Stimulated activated CD4-positive, alpha-beta T cell treated with anti-CD3 and anti-CD28 coated beads, Interleukin-12 subunit alpha, Interleukin-12 subunit beta, amount 100 ng/mL, for 48 hours (primary cell): ENCODE measurements at regions not wholly inside any gene's neighbourhood (a gene's known extent, or its start where the extent isn't known, plus 50 kb on each side); places are given as distances from the start of the nearest gene placed in this dataset.
"Not testable (repeated sequence)": the region's sequence is repeated elsewhere in the genome, so short reads cannot be mapped to it uniquely, and the experiment has no call there.

Source experiments
- DNase-seq, 3 donors: peaks; one replicate each; pipeline ENCODE4 v3.0.0-alpha.2; 2020; ENCODE audit warnings: low read depth in 2 of 3, low spot score in 1 of 3

DNA sequence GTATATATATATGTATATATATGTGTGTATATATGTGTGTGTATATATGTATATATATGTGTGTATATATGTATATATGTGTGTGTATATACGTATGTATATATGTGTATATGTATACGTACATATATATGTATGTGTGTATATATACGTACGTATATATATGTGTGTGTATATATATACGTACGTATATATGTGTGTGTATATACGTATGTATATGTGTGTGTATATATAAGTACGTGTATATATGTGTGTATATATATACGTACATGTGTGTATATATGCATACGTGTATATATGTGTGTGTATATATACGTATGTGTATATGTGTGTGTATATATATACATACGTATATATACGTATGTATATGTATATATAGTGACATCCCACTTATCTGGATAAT is 154.4 kb downstream of the CDRT15L2 start:
- no peak for DNase-seq

DNA sequence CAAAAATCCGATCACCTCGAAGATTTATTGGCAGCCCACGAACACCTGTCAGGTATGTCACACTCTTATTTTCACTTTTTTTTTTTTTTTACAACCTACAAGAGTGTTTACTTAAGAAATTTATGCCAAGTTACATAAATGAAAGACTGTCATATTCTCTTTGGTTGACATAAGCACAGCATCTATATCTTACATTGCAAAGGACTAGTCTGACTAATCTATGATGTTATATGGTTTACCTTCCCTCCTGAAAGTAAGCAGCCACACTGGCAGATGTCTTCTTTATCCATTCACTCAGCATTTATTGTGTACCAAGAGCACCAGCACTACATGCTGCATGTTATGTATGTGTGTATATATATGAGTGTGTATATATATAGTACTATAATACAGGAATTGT is 156.3 kb downstream of the CDRT15L2 start:
- DNase-seq, result no peak

DNA sequence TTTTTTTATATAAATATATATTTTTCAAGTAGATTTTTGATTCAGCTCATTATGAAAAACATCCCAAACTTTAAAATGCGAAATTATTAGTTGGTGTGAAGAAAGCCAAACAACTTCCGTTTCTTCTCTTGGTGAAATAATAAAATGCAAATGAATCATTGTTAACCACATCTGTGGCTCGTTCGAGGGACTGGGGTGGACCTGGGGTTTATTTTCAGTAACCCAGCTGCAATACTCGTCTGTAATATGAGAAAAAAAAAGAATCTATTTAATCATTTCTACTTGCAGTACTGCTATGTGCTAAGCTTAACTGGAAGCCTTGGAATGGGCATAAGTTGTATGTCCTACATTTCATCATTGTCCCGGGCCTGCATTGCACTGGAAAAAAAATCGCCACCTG is 158.1 kb downstream of the CDRT15L2 start:
- not testable (repeated sequence) for DNase-seq

DNA sequence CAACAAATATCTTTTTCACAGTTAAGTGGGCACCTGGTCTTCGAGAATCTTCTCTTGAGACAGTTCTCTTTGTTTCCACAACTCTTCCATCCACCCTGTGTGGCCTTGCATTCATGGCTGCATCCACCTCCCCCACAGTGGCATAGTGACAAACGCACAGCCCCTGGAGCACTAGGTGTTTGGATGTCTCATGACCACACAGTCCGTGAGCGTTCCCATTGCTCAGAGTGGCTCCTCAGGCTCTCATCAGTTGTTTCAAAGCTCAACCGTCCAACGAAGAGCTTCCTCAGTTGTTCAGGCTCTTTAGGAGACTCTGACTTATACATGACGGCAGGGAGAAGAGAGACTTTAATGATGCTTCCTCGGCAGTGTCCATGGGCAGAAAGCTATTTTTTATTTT is 191.6 kb downstream of the CDRT15L2 start:
- no peak for DNase-seq

DNA sequence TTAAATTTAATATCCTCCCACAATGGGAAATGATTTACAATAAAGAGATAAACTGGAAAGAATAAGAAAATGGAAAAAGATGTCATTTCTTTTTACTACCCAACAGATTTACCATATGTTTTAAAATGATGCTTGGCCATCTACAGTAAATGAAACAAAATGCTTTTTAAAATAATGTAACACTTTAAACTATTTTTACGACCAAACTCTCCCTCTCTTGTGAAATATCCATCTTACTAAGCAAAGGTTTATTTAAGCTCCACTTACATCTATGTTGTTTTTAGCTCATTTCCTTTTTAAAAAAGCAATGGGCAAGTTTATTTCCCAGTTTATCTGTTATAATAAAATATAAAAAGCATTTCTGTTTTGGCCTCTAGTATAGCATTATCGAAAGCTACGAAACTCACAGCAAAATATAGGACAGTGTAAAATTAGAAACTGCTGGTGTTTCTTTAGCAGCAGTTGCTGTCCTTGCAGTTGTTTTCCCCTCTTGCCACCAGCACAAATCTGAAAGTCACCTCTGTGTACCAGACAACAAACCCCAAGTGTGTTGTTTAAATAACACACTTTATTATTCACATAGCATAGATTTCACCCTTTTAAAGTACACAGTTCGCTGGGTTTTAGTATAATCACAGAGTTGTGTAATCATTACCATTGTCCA is 195.1 kb downstream of the CDRT15L2 start:
- DNase-seq, result no peak

DNA sequence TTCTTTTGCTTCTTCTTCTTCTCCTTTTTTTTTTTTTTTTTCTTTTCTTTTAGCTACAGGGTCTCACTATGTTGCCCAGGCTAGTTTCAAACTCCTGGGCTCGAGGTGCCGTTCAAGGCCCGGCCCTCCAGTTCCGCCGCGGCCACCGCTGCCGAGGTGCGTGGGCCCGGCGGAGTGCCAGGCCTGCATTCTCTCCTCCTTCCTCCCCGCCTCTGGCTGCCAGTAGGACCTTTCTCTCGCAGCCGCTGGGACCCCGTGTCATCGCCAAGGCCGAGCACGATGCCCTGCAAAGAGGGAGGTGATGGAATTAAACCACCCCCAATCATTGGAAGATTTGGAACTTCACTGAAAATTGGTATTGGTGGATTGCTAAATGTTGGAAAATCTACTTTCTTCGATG is 195.8 kb downstream of the CDRT15L2 start:
- no peak for DNase-seq

DNA sequence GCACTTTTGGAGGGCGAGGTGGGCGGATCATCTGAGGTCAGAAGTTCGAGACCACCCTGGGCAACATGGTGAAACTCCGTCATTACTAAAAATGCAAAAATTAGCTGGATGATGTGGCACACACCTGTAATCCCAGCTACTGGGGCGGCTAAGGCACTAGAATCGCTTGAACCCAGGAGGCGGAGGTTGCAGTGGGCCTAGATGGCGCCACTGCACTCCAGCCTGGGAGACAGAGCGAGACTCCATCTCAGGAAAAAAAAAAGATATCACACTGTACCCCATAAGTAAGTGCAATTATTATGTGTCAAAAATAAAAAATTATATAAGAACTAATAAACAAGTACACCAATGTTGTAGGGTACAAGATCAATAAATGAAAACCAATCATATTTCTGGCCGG is 200.0 kb downstream of the CDRT15L2 start:
- no peak for DNase-seq

DNA sequence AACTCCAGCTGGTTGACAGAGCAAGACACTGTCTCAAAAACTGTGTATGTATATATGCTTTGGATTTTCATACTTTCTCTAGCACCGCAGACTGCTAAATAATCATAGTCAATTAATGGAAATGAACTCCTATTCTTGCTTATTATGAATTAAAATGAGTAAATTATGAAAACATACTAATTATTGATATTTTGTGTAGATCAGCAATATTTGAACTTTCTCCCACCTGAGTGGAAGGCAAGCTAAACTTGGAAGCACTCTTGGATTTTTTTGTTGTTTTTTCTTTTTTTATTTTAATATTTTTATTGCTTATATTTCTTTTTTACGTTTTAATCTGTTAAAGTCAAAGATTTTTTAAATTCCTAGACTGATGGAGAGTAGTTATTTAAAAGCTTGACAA is 201.7 kb downstream of the CDRT15L2 start:
- DNase-seq, result no peak

DNA sequence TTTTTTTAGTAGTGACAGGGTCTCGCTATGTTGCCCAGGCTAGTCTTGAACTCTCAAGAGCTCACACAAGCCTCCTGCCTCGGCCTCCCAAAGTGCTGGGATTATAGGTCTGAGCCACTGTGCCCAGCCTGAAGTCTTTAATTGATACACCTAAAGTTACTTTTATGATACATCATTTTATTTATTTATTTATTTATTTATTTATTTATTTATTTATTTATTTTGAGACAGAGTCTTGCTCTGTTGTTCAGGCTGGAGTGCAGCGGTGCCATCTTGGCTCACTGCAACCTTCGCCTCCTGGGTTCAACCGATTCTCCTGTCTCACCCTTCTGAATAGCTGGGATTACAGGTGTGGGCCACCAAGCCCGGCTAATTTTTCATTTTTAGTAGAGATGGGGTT is 202.3 kb downstream of the CDRT15L2 start:
- DNase-seq, result not testable (repeated sequence)

DNA sequence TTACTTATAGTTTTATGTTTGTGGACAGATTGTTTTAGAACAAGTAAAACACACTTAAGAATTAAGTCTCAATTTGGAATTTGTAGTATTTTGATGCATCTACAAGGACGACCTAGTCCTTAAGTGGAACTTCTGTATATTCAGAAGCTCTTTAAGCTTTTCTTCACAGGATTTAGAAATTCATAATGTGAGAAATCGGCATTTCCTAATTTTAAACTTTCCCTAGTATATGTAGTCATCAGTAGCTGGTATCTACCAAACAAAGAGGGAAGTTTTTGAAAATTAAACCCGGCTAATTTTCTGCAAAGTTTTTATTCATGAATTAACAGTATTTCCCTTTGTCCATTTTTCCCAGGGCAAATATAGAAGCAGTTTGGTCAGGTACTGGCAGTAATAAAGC is 203.6 kb downstream of the CDRT15L2 start:
- DNase-seq, result no peak

DNA sequence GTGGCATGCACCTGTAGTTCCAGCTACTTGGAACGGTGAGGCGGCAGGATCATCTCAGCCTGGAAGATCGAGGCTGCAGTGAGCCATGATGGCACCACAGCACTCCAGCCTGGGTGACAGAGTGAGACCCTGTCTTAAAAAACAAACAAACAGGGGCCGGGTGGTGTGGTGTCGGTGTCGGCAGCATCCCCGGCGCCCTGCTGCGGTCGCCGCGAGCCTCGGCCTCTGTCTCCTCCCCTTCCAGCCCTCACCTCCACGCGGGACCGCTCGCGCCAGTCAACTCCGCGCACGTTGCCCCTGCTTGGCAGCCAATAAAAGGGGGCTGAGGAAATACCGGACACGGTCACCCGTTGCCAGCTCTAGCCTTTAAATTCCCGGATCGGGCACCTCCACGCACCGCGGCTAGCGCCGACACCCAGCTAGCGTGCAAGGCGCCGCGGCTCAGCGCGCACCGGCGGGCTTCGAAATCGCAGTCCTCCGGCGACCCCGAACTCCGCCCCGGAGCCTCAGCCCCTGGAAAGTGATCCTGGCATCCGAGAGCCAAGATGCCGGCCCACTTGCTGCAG is 204.7 kb downstream of the CDRT15L2 start:
- no peak for DNase-seq

DNA sequence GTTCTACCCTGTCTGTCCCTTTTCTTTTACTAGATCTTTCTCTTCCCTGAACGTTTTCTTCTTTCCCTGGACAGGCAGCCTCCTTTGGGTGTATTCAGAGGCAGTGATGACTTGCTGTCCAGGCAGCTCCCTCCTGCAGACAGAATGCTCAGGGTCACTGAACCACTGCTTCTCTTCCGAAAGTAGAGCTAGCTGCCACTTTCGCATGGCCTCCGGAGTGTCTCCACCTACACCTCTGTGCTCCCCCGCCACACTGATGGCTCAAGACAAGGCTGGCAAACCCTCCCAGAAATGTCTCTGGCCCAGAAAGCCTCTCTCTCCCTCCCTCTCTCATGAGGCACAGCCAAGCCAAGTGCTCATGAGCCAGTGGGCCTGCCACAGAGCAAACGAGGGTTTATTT is 207.8 kb downstream of the CDRT15L2 start:
- no peak for DNase-seq

DNA sequence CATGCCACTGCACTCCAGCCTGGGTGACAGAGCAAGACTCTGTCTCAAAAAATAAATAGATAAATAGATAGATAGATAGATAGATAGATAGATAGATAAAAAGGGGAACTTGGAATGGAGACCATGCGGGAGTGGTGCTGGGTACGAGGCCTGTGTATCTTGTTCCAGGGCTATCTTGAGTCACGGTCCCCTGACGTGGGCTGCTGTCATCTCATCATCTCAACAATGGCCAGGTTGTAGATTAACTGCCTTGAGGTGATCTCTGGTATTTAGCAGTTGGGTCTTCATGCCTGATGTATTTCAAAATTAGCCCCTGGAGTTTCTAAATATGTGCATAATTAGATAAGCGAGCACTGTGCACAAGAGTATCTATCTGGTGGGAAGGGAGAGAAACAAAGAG is 212.1 kb downstream of the CDRT15L2 start:
- no peak for DNase-seq

DNA sequence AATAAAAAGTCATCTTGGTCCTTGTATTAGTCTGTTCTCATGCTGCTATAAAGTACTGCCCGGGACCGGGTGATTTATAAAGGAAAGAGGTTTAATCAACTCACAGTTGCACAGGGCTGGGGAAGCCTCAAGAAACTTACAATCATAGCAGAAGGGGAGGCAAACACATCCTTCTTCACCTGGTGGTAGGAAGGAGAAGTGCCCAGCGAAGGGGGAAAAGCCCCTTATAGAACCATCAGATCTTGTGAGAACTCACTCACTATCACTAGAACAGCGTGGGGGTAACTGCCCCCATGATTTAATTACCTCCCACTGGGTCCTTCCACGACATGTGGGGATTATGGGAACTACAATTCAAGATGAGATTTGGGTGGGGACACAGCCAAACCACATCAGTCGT is 215.0 kb downstream of the CDRT15L2 start:
- not testable (repeated sequence) for DNase-seq

DNA sequence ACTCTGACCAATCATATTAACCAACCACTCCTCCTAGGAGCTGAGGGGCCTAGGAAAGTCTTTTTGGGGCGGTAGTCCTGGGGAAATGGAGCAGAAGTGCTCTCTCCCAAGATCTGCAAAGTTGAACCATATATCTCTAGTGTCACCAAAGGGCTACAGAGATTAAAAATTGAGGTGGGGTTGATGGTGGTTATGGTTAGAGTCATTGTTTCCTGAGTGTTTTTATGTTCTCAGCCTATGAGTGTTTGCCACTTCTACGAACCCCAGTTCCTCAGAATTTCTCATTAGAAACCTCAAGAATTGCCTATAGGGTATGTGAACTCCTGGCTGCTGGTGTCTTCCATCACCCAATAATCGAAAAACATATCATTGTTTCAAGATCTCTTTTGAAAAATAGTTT is 217.8 kb downstream of the CDRT15L2 start:
- DNase-seq, result no peak

DNA sequence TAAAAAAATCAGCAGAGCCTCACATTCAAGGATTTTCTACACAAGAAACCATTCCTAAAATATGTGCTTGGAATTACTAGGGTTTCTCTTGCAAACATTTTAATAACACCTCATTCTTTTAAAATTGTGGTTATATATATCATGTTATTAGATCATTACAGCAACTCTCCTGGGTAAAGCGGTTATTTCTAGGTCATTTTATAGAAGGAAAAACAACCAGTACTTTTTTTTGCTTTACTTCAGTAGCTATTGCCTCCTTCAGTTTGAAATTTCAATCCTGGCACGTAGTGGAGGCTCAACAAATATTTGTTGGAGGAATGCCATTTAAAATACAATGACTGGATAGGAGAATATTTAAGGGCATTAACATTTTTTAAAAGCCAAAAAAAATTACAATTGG is 220.6 kb downstream of the CDRT15L2 start:
- no peak for DNase-seq

DNA sequence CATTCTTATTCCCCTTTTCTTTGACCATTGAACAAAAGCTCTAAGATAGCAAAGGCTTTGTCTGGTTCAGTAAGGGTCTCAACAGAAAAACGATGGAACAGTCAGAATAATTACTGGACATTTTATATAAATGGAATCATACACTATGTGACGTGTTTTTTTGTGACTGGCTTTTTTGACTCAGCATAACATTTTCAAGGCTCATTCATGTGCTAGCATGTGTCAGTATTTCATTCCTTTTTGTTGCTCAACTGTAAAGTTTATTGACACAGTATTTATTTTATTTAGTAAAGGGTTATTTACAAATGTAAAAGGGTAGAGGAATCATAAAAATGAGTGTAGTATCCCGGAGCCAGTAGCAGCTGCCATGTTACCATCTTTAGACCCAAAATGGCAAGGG is 226.2 kb downstream of the CDRT15L2 start:
- DNase-seq, result no peak

DNA sequence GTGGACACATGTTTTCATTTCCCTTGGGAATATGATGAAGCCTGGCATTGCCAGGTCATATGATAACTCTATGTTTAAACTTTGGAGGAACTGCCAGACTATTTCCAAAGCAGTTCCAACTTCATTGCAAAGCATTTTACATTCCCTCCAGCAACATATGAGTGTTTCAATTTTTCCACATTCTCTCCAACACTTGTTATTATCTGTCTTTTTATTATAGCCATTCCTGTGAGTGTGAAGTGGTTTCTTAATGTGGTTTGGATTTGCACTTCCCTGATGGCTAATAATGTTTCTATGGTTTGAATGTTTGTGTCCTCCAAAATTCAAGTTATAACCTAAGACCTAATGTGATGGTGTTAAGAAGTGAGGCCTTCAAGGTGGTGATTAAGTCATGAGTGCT is 228.0 kb downstream of the CDRT15L2 start:
- DNase-seq, result not testable (repeated sequence)

DNA sequence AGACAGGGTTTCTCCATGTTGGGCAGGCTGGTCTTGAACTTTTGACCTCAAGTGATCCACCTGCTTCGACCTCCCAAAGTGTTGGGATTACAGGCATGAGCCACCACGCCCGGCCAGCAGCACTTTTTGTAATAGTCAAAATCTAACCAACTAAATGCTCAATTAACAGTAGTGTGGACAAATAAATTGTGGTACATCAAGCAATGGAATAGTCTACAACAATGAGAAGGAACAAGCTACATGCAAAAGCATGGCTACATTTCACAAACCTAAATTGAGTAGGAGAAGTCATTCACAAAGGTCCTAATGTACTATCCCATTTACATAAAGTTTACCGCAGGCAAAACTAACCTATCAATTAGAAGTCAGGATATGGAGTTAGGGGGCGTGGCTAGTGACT is 227.4 kb downstream of the USP22 start:
- not testable (repeated sequence) for DNase-seq

DNA sequence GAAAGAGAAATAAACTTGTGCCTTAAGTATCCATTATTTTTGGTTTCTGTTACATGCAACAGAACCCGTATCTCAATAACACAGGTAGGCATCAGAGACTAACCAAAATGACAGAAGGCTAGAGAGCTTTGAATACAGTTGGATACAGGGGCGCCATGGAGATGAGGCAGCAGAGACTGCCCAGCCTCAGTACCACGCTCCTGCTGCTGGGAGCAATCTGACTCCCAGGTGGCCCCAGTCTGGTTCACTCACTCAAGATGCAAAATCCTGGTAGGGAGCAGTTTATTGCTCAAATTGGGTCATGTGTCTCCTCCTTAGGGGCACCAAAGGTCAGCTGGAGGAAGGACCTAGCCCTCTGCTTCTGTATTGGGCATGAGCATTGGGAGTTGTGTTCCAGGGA is 218.9 kb downstream of the USP22 start:
- DNase-seq, result no peak

DNA sequence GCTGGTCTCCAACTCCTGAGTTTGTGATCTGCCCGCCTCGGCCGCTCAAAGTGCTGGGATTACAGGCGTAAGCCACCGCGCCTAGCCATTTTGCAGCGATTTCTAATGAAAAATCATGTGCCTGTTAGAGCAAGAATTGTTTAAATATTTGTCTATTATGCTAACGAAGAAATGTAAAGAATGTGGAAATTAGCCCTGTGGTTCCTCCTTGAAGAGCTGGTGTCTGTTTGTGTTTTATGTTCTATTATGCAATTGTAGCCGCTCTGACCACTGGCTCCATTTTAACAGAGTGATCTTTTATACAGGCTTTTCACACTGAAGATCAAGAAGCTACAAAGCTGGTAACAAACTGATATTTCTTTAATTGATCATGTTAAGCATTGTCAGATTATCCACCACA is 217.3 kb downstream of the USP22 start:
- no peak for DNase-seq

DNA sequence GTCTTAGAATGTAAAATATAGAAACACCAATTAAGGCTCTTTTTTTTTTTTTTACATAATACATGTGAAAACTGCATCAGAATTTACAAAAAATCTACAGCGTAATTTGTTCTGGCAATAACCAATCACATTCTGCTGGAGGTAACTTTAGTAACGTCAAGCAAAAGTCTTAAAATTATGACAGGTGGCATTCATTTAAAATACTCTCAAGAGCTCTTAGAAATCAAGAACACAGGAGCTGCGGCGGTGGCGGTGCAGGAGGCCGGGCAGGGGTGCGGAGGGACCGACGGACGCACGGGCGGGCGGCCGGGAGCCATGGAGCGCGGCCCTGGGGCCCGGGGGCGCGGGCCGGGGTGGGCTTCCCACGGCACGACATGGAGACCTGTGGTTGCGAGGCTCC is 202.4 kb downstream of the USP22 start:
- DNase-seq, result not testable (repeated sequence)
